Suprapubic skin (tissue), 4 donors: ENCODE measurements at regions not wholly inside any gene's neighbourhood (a gene's known extent, or its start where the extent isn't known, plus 50 kb on each side); places are given as distances from the start of the nearest gene placed in this dataset.

ENCODE experiments used
- DNase-seq, 2 donors: peaks; one replicate each; pipeline ENCODE4 v3.0.0-alpha.2; 2019; ENCODE audit warnings: low spot score in 2 of 2
- H3K27ac ChIP-seq: fragments of 200-600 bp; sonication (generic); one replicate; pipeline ENCODE4 v1.5.1; 2019
- H3K27me3 ChIP-seq: fragments of 200-600 bp; sonication (generic); one replicate; pipeline ENCODE4 v1.5.1; 2019
- H3K36me3 ChIP-seq: fragments of 200-600 bp; sonication (generic); one replicate; pipeline ENCODE4 v1.5.1; 2019
- H3K4me1 ChIP-seq: fragments of 200-600 bp; sonication (generic); one replicate; pipeline ENCODE4 v1.5.1; 2019
- H3K4me3 ChIP-seq: fragments of 200-600 bp; sonication (generic); one replicate; pipeline ENCODE4 v1.5.1; 2019; ENCODE audit warnings: mild to moderate bottlenecking
- H3K9me3 ChIP-seq: fragments of 200-600 bp; sonication (generic); one replicate; pipeline ENCODE4 v1.5.1; 2019
- EP300 ChIP-seq: sonication (generic); formaldehyde crosslinking; IDR thresholded peaks from one replicate; pipeline ENCODE4 v1.6.1; 2017; ENCODE audit warnings: antibody characterized with exemption
- POLR2A ChIP-seq, 2 donors: fragments of 450-650 bp; IDR thresholded peaks; one replicate each; pipeline ENCODE4 v1.6.1; 2017; ENCODE audit warnings: antibody characterized with exemption in 2 of 2, mild to moderate bottlenecking in 2 of 2, moderate library complexity in 2 of 2
- POLR2AphosphoS5 ChIP-seq, 3 donors: sonication (generic); formaldehyde crosslinking; IDR thresholded peaks; one replicate each; pipeline ENCODE4 v1.6.1; 2017; ENCODE audit warnings: antibody characterized with exemption in 3 of 3
- WGBS: methylation state at CpG from one replicate; pipeline ENCODE4 v1.1.5; 2018; 5-methylcytosine and 5-hydroxymethylcytosine counted together
- TF ChIP-seq, protein P1 (sequence below), 2 donors: fragments of 200-600 bp in 1 of 2; fragments of 450-650 bp in 1 of 2; sonication (generic) in 1 of 2; IDR thresholded peaks; one replicate each; pipeline ENCODE4 v1.5.1; 2016 to 2019; ENCODE audit warnings: antibody characterized with exemption in 2 of 2, mild to moderate bottlenecking in 1 of 2, moderate library complexity in 1 of 2

DNA sequence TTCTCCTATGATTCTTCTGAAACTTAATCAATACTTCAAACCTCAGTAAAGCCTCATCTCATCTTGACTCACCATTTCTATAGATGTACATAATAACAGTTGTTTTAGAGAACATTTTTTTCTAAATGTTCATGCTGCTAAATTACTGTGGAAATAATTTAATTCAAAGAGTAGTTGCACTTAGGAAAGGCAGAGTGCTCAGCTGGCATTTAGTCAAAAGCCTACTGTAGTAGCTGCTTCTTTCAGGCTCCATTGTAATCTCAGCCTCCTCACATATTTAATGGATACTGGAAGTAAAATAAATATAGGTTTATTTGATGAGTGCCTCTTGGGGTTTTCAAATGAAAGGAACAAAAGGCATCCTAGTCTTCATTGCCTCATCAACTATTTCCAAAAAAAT is 325.0 kb downstream of the CCER1 start:
- TF ChIP-seq POLR2A (IDR thresholded peaks at IDR 0.05) (no peak), EP300 (no peak), POLR2AphosphoS5 (IDR thresholded peaks at IDR 0.05) (no peak)
- TF ChIP-seq, protein P1, sequence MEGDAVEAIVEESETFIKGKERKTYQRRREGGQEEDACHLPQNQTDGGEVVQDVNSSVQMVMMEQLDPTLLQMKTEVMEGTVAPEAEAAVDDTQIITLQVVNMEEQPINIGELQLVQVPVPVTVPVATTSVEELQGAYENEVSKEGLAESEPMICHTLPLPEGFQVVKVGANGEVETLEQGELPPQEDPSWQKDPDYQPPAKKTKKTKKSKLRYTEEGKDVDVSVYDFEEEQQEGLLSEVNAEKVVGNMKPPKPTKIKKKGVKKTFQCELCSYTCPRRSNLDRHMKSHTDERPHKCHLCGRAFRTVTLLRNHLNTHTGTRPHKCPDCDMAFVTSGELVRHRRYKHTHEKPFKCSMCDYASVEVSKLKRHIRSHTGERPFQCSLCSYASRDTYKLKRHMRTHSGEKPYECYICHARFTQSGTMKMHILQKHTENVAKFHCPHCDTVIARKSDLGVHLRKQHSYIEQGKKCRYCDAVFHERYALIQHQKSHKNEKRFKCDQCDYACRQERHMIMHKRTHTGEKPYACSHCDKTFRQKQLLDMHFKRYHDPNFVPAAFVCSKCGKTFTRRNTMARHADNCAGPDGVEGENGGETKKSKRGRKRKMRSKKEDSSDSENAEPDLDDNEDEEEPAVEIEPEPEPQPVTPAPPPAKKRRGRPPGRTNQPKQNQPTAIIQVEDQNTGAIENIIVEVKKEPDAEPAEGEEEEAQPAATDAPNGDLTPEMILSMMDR (IDR thresholded peaks at IDR 0.05): no peak
- Histone ChIP-seq H3K27me3 (no peaks in the 10 kb centered on the region), H3K4me1 (no peaks in the 10 kb centered on the region), H3K4me3 (no peak overlapping the region), H3K36me3 (no peaks in the 10 kb centered on the region), H3K27ac (no peak overlapping the region), H3K9me3 (no peaks in the 10 kb centered on the region)
- no peak for DNase-seq

DNA sequence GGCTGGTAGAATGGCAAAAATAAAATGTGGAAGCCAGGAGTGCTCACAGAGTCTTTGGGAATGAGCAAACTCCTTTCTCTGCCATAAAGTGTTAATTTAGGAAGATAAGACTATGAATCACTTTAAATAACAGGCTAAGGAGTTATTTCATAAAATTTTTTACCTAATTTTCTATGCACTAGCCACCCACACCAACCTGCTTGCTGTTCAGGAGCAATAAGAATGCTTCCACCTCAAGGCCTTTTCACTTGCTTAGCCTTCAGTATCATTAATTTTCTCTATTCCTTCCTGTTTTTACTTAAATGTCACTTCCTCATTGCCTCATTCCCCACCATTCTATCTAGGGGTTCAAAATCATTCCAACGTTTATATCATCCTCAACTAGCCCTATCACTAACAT is 326.8 kb downstream of the CCER1 start:
- DNase-seq: no peak
- Histone ChIP-seq H3K36me3 (no peaks in the 10 kb centered on the region), H3K4me1 (no peaks in the 10 kb centered on the region), H3K4me3 (no peak overlapping the region), H3K27me3 (no peaks in the 10 kb centered on the region), H3K27ac (no peak overlapping the region), H3K9me3 (no peaks in the 10 kb centered on the region)
- 84% methylated on average over 1 of the region's 1 CpG for WGBS
- TF ChIP-seq, protein P1 (IDR thresholded peaks at IDR 0.05): no peak
- no peak for TF ChIP-seq POLR2AphosphoS5 (IDR thresholded peaks at IDR 0.05)
- TF ChIP-seq EP300: no peak
- TF ChIP-seq POLR2A (IDR thresholded peaks at IDR 0.05): no peak

DNA sequence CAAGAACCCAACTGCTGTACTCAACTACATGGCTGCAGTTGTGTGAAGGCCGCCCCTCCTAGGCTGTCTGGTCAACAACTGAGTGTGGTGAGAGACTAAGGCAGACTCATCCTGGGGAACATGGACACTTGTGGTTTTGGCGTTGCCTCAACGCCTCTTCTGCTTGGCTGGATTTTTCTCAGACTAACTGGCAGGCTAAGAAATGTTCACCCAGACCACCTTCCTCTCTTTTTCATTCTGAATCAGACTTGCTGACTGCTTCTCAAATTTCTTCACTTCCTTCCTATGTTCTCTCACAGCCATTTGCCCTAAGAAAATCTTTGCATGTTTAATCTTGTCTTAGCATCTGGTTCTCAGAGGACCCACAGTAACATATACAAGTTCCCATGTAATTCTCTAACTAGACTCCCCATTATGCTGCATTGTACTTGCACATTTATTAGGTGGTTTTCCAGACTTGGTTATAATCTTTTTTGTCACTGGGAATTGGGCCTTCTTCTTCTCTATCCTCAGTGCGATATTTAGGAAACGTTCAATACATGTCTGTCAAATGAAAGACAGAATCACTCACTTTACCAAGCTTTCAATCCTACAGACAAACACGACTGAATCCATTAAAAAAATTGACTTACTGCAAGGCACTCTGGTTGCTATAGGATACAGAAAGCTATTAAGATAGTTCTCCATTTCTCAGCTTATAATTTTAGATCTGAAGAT is 327.6 kb downstream of the CCER1 start:
- no peaks in the 10 kb centered on the region for H3K9me3 ChIP-seq
- DNase-seq: no peak
- no peak overlapping the region for H3K27ac ChIP-seq
- TF ChIP-seq POLR2A (IDR thresholded peaks at IDR 0.05): no peak
- no peak for TF ChIP-seq EP300
- TF ChIP-seq, protein P1 (IDR thresholded peaks at IDR 0.05): no peak
- TF ChIP-seq POLR2AphosphoS5 (IDR thresholded peaks at IDR 0.05): no peak
- H3K4me3 ChIP-seq: no peak overlapping the region
- no peaks in the 10 kb centered on the region for H3K4me1 ChIP-seq
- H3K36me3 ChIP-seq: no peaks in the 10 kb centered on the region
- 80% methylated on average over 6 of the region's 6 CpGs for WGBS
- H3K27me3 ChIP-seq: no peaks in the 10 kb centered on the region

DNA sequence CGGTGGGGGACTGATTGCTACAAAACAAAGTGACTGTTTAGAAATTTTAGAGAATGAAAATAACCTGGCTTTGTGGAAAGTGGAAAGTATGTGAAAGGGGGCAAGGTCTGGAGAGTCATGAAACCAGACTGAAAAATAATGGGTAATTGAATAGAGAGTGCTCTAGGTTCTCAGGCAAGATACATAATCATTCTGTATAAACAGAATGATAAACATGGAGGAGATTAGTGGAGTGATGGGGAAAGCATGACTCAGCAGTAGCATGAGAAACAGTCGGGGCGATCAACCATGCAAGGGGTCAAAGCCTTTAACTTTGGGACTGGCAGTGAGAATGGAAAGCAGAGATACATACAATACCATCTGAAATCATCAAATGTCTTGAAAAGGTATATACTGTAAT is 332.5 kb downstream of the CCER1 start:
- no peak overlapping the region for H3K27ac ChIP-seq
- H3K4me1 ChIP-seq: peaks cover 4% of the 10 kb centered on the region
- TF ChIP-seq POLR2A (IDR thresholded peaks at IDR 0.05) (no peak), EP300 (no peak), POLR2AphosphoS5 (IDR thresholded peaks at IDR 0.05) (no peak)
- TF ChIP-seq, protein P1 (IDR thresholded peaks at IDR 0.05): no peak
- H3K4me3 ChIP-seq: no peak overlapping the region
- H3K36me3 ChIP-seq: no peaks in the 10 kb centered on the region
- no peak for DNase-seq
- H3K9me3 ChIP-seq: no peaks in the 10 kb centered on the region
- 86% methylated on average over 3 of the region's 3 CpGs for WGBS
- no peaks in the 10 kb centered on the region for H3K27me3 ChIP-seq

DNA sequence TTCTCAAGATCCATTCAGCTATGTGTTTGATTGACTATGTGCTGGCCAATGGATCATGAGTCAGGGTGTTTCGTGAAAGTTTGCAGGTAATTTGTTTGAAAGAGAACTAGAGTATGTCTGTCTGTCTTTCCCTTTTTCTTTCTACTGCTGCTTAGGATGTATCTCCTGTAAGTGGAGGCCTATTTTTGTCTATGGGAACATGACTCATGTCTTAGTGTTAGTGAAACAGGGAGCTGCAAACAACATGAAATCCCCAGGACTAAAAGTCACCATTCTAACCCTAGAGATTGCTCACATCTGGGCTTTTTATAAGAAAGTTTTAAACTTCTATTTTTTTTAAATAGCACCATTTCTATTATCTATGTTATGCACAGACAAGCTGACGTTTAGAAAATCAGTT is 333.0 kb downstream of the CCER1 start:
- H3K4me1 ChIP-seq: peaks cover 4% of the 10 kb centered on the region
- H3K27me3 ChIP-seq: no peaks in the 10 kb centered on the region
- DNase-seq: no peak
- TF ChIP-seq POLR2A (IDR thresholded peaks at IDR 0.05) (no peak), EP300 (no peak), POLR2AphosphoS5 (IDR thresholded peaks at IDR 0.05) (no peak)
- TF ChIP-seq, protein P1 (IDR thresholded peaks at IDR 0.05): no peak
- no peaks in the 10 kb centered on the region for H3K9me3 ChIP-seq
- no peak overlapping the region for H3K27ac ChIP-seq
- H3K36me3 ChIP-seq: no peaks in the 10 kb centered on the region
- WGBS: 85% methylated on average over 2 of the region's 2 CpGs
- H3K4me3 ChIP-seq: no peak overlapping the region
